ENCODE measurements at regions not wholly inside any gene's neighbourhood (a gene's known extent, or its start where the extent isn't known, plus 50 kb on each side); places are given as distances from the start of the nearest gene placed in this dataset.

DNA sequence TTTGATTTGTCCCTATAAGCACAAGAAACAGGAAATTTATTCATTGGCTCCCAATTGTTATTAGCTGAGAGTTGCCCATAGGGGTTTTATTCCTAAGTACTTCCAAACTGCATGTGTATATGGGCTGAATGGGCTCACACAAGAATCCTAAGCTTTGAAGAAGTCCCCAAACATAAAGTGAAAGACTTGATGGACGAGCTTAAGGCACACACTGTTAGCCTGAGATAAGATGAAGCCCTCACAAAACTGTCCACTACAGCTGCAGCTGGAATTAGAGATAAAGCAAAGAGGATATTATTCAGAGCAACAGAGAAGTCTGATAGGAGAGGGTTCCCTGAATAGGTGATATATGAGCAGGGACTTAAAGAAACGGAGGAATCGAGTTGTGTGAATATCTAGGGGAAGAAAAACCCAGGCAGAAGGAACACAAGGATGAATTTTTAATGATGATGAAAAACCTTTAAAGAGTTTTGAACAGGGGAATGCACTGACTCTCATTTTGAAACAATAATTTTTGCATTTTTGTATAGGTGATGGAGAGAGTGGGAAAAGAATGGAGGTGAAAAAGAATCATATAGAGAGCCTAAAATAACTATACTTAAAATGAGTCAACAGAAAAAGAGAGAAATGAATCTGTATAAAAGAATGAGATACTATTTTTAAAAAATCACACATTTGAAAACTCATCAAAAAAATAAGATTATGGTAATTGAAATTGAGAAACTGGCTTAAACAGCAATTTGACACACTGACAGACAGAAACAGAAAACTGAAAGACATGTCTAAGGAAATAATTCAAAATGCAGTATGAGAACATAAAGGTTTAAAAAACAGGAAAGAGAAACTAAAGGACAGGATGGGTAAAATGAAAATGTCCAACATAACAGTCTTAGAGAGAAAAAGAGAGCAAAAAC lies 133.6 kb upstream of the POGK start:
- Histone ChIP-seq H3K18ac (ENCODE audit: extremely low read depth, low read length) (no peak overlapping the region), H4K8ac (ENCODE audit: extremely low read depth, insufficient read depth, low read length) (no peak overlapping the region), H3K9ac (replicated peaks in 1 of 4; ENCODE audit: extremely low read depth in 1 of 4, low read depth in 3 of 4, low read length in 3 of 4) (no peak overlapping the region), H3K4me2 (ENCODE audit: insufficient read depth in 1 of 2, low read depth in 2 of 2, low read length in 2 of 2) (no peak overlapping the region), H3K79me2 (ENCODE audit: control insufficient read depth in 1 of 2, insufficient read depth in 2 of 2, low read length in 2 of 2) (no peaks in the 10 kb centered on the region), H3K56ac (replicated peaks; ENCODE audit: insufficient read length, low read depth, low read length) (no peak overlapping the region), H3K23me2 (ENCODE audit: low read depth, low read length) (no peaks in the 10 kb centered on the region), H3K4me1 (replicated peaks in 1 of 4; ENCODE audit: control insufficient read depth in 3 of 4, insufficient read depth in 4 of 4, low read length in 3 of 4) (no peaks in the 10 kb centered on the region), H3K27me3 (replicated peaks in 1 of 4; ENCODE audit: control insufficient read depth in 3 of 4, extremely low read depth in 1 of 4, insufficient read depth in 3 of 4, low read length in 3 of 4) (no peaks in the 10 kb centered on the region; a peak in 1 of 7 replicates), H3K36me3 (ENCODE audit: control insufficient read depth in 2 of 4, insufficient read depth in 4 of 4, low read length in 3 of 4) (no peaks in the 10 kb centered on the region), H2BK12ac (ENCODE audit: low read depth, low read length) (no peak overlapping the region), H3K14ac (ENCODE audit: insufficient read length) (no peak overlapping the region), H2BK15ac (ENCODE audit: low read length) (no peak overlapping the region), H2AFZ (ENCODE audit: low read length) (no peak overlapping the region), H3K4me3 (ENCODE audit: extremely low read depth in 1 of 4, insufficient read depth in 2 of 4, low read depth in 3 of 4, low read length in 4 of 4) (no peak overlapping the region), H4K20me1 (replicated peaks in 1 of 2; ENCODE audit: control insufficient read depth in 1 of 2, insufficient read depth in 2 of 2, low read length in 2 of 2) (no peaks in the 10 kb centered on the region), H4K91ac (replicated peaks; ENCODE audit: insufficient read length, low read length) (no peak overlapping the region), H2BK20ac (ENCODE audit: low read length) (no peak overlapping the region), H3K4ac (replicated peaks; ENCODE audit: insufficient read length, low read depth, low read length) (no peak overlapping the region), H2BK5ac (ENCODE audit: low read depth, low read length) (no peak overlapping the region), H3K27ac (ENCODE audit: low read depth, low read length) (no peak overlapping the region), H3K23ac (ENCODE audit: insufficient read length) (no peak overlapping the region), H3K79me1 (ENCODE audit: low read depth, low read length) (no peaks in the 10 kb centered on the region), H4K5ac (ENCODE audit: insufficient read length, low read depth, low read length) (no peak overlapping the region), H2AK5ac (ENCODE audit: low read depth, low read length) (no peak overlapping the region), H3K9me3 (ENCODE audit: insufficient read depth in 2 of 2, low read depth in 1 of 2, low read length in 1 of 2) (no peaks in the 10 kb centered on the region), H2BK120ac (replicated peaks; ENCODE audit: low read depth, low read length) (no peak overlapping the region)
- POLR2A ChIA-PET (ENCODE audit: partially characterized antibody): no interaction called here
- DNase-seq (ENCODE audit: low read depth in 1 of 2, low spot score in 2 of 2): no peak
- FAIRE-seq: no peak
- CTCF ChIA-PET (ENCODE audit: partially characterized antibody): interaction anchor here (0.7 kb wide), 1 partner anchor 351 kb away, joined by 3 read pairs; no protein-coding TSS in a partner anchor
- WGBS, 2 experiments (ENCODE audit: extremely low coverage in 1 of 2, insufficient coverage in 1 of 2, insufficient read length in 1 of 2, insufficient replicate concordance in 2 of 2, low coverage in 1 of 2, low lambda C conversion rate in 2 of 2, missing lambda C conversion rate in 1 of 2): 92% methylated on average over 3 of the region's 3 CpGs; no CpG with 5 or more reads in 1 of the 2 experiments
- TF ChIP-seq ZNF274 (IDR thresholded peaks at IDR 0.05; ENCODE audit: borderline replicate concordance, extremely low read depth, low read length) (no peak), RXRA (IDR thresholded peaks at IDR 0.05; ENCODE audit: insufficient read depth, low read depth, low read length) (no peak), TAF1 (IDR thresholded peaks at IDR 0.05; ENCODE audit: low read depth, low read length) (no peak), SIN3A (conservative IDR thresholded peaks at IDR 0.05 in 1 of 2, IDR thresholded peaks at IDR 0.05 in 1 of 2; ENCODE audit: low read depth in 1 of 2, low read length in 2 of 2) (no peak), CBX5 (IDR thresholded peaks at IDR 0.05; ENCODE audit: low read depth, low read length) (no peak), FOSL1 (IDR thresholded peaks at IDR 0.05; ENCODE audit: insufficient read depth, low read depth, low read length) (no peak), YY1 (IDR thresholded peaks at IDR 0.05; ENCODE audit: low read depth, low read length) (no peak), TEAD4 (IDR thresholded peaks at IDR 0.05; ENCODE audit: low read depth, low read length) (no peak), SP1 (IDR thresholded peaks at IDR 0.05; ENCODE audit: low read depth, low read length) (no peak), SIX5 (IDR thresholded peaks at IDR 0.05; ENCODE audit: low read depth, low read length) (no peak), JUN (IDR thresholded peaks at IDR 0.05; ENCODE audit: low read depth, low read length) (no peak), SIRT6 (IDR thresholded peaks at IDR 0.05; ENCODE audit: low read length) (no peak), CHD2 (IDR thresholded peaks at IDR 0.05; ENCODE audit: low read length) (no peak)
- TF ChIP-seq, protein P1, sequence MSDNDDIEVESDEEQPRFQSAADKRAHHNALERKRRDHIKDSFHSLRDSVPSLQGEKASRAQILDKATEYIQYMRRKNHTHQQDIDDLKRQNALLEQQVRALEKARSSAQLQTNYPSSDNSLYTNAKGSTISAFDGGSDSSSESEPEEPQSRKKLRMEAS (IDR thresholded peaks at IDR 0.05): no peak

Data from H1 (cell line).